ENCODE measurements at regions not wholly inside any gene's neighbourhood (a gene's known extent, or its start where the extent isn't known, plus 50 kb on each side); places are given as distances from the start of the nearest gene placed in this dataset.

DNA sequence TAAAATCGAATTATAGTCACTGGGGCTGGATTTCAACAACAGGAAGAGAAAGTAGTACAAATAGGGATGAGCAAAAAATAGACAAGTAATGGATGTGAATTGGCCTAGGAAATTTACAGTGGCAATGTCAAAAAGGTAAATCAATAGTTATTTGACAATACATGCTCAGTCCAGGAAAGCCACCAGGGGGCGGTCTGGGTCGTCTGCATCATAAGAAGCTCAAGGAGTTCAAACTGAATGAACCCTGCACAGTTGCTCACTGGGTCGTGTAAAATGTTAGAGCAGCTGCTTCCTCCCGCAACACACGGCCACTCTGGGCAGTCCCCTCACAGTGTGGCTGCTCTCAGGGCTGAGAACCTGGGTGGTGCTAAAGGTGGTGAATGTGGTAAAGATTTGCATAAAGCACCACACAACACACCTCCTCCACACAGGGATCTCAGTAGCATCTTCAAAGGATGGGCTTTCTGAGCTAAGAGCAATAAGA is 85.9 kb downstream of the ZNF280B start:
- peak; percentile 42 for DNase-seq

DNA sequence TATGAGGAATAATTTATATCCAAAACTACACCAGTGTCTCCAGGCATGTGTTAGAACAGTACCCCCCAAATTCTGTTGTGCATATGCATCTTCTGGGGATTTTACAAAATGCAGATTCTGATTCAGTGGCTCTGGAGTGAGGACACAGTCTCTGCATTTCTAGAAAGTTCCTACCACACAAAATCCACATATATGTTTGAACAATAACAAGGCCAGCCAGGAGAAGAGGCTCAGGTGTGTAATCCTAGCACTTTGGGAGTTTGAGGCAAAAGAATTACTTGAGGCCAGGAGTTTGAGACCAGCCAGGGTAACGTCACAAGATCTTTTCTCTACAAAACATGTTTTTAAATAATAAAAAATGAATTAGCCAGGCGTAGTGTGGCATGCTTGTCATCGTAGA is 84.9 kb downstream of the ZNF280B start:
- no peak for DNase-seq

DNA sequence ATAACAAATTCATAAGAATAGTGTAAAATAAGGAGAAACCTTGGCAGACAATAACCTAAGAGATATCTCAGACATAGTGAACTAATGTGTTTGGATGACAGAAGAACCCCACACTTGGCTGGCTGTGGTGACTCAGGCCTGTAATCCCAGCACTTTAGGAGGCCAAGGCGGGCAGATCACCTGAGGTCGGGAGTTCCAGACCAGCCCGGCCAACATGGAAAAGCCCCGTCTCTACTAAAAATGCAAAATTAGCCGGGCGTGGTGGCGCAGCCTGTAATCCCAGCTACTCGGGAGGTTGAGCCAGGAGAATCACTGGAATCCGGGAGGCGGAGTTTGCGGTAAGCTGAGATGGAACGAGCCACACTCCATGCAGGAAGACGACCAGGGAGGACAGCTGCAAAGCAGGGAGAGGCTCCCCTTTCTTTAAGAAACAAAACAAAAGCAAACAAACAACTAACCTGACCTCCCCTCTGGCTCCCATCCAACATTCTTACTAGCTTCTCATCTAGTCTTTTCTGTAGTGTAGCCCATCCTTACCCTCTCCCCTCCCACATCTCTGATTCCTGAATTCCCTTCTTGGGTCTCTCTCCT is 84.2 kb downstream of the ZNF280B start:
- DNase-seq, result no peak

DNA sequence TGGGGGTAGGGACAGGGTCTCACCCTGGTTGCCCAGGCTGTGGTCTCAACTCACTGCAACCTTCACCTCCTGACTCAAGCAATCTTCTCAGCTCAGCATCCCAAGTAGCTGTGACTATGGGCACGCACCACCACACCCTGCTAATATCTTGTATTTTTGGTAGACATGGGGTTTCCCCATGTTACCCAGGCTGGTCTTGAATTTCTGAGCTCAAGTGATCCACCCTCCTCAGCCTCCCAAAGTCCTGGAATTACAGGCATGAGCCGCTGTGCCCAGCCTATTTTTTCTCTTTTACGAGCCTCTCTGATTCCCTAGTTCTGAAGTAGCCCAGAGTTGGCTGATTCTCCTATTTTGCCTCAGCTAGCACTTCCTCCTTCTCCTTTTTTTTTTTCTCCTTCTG is 83.6 kb downstream of the ZNF280B start:
- DNase-seq, result no peak

DNA sequence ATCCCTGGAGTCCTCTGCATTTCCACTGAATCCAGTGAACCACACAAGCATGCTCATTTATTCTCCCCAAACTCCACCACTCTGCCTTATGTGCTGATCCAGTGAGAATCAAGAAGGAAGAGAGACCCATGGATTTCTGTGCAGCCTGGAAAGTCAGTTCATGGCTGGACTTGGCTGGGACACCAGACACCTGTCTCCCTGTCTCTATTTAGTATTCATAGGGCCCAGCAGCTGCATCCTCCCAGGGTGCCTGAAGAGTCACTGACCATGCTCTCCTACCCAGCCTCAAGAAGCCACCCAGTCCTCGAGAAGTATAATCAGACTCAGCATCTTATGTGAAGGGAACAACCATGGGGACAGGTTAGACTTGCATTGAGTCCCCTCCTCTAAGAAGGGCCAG is 83.2 kb downstream of the ZNF280B start:
- no peak for DNase-seq

DNA sequence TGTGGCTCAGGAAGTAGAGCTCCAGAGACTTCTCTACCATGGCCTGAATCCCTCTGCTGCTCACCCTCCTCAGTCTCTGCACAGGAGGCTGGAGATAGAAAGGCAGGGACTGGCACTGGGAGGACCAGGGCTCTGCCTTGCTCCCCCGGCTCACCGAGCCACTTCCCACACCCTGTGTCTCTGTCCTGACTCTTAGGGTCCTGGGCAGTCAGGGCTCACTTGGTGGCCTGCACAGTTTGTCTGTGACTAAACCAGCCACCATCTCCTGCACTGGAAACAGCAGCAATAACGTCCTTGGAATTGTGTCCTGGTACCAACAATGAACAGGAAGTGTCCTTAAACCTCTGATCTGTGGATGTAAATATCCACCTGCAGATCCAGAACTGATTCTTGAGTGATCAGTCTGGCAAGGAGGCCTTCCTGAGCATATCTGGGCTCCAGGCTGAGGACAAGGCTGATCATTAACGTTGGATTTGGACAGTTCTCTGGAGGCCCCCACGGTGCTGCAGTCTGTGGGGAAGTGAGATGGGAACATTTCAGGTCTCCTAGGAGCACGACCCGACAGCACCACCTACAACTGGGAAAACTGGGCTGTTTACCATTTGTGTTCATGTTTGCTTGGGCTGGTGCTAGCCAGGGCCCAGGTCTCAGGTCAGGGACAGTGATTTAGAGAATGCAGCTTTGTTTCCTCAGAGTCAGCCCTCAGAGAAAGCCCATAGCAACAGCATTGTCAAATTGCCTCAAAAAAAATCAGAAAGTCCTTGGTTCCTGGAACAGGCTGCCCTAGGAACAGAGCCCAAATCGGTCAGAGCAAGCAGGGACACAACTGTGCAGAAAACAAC is 82.5 kb downstream of the ZNF280B start:
- DNase-seq, result no peak

DNA sequence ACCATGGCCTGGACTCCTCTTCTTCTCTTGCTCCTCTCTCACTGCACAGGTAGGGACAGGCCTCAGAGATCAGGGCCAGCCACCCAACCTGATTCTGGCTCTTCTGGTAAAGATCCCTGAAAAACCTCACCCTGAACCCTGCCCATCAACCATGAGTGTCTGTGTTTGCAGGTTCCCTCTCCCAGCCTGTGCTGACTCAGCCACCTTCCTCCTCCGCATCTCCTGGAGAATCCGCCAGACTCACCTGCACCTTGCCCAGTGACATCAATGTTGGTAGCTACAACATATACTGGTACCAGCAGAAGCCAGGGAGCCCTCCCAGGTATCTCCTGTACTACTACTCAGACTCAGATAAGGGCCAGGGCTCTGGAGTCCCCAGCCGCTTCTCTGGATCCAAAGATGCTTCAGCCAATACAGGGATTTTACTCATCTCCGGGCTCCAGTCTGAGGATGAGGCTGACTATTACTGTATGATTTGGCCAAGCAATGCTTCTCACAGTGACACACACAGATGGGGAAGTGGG is 80.9 kb downstream of the ZNF280B start:
- no peak for DNase-seq

DNA sequence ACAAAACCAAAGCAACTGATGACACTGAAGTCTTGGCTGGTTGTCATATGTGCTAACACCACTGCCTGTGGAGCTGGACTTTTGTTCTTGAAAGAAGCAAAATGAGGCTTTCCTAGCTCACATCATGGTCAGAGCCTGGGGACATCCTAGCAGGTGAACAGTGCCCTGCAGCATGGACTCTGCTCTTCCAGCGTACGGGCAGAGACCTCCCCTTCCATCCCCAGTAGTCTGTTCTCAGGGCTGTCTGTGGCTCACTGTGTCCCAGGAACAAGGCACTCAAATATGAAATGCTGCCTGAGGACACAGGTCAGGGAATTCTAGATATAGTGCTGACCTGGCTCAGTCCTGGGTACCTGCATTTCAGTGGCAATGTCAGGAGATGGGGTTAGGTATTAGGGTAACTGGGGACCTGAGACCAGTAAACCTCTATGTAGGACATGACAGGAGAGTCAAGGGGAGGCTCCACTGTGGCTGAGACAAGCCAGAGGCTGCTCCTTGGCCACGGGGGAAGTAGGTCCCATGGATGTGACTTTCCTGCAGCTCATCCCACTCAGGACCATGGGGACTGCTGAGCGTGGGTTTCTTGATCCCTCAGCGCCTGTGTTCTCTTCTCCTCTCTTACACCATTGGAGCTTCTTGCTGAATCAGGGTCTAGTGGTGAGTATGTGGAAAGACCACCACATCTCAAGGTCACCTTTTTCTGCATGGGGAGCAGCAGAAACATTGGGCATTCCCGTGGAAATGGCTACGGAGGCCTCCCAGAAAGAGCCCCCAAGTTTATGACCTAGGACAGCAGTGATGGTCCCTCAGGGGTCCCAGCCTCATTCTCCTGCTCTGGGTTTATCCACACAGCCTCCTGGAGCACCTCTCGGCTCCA is 80.1 kb downstream of the ZNF280B start:
- DNase-seq, result no peak

DNA sequence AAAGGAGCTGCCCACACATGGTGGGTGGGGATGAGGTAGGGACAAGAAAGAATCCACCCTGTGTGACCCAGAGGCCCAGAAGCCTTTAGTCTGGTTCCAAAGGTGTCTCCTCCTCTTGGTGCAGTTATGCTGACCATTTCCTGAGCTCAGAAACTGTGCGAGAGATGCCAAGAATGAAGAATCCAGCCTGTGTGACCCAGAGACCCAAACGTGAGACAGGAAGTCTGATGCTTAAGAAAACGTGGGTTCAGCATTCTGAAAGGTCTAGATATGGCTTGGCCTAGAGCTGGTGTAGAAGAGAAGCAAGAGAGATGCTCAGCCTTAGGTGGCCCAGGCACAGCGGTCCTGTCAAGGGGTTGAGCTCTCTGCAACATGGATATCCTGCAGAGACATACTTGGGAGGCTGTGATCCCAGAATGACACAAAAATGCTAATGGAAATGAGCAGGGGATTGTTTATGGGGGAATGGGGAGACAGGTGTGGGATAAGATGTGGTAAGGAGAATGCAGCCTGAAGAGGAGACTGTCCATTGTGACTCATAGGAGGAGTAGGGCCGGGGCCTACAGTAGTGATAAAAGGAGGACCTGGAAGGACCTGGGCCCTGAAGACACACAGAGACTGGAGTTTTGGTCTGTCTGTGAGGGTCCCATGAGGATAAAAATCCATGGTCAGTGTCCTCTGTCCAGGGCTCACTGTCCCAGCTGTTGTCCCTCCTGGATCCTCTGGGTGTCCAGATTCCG is 79.0 kb downstream of the ZNF280B start:
- no peak for DNase-seq

DNA sequence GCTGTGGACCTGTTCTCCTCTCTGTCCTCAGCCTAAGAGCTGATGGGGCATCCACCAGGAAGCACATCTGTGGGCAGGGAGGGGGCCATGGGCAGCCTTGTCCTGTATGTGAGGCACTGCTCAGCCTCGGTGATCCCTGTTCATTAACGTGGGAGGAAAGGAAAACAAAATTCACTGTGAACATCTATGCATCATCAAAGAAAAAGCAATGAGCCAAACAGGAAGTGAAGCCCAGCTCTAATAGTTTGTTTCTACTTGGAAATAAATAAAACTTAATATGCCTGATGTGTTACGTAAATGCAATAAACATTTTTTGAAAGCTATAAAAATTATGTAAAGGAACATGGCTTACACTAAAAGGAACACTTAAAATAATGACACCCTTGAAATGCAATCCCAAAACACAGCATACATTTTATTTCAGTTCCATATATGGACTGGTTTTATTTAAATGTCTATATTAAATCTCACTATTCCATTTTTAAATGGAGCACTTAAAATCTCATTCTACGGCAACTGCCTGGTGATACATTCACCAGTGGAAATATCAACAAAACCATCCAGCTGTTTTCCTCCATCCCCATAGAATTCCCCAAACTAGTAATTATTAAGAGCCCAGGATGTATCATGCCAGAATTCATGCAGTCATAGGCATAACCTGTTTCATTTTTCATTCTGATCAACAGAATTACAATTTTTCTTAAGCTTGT is 78.3 kb downstream of the ZNF280B start:
- DNase-seq, result no peak

DNA sequence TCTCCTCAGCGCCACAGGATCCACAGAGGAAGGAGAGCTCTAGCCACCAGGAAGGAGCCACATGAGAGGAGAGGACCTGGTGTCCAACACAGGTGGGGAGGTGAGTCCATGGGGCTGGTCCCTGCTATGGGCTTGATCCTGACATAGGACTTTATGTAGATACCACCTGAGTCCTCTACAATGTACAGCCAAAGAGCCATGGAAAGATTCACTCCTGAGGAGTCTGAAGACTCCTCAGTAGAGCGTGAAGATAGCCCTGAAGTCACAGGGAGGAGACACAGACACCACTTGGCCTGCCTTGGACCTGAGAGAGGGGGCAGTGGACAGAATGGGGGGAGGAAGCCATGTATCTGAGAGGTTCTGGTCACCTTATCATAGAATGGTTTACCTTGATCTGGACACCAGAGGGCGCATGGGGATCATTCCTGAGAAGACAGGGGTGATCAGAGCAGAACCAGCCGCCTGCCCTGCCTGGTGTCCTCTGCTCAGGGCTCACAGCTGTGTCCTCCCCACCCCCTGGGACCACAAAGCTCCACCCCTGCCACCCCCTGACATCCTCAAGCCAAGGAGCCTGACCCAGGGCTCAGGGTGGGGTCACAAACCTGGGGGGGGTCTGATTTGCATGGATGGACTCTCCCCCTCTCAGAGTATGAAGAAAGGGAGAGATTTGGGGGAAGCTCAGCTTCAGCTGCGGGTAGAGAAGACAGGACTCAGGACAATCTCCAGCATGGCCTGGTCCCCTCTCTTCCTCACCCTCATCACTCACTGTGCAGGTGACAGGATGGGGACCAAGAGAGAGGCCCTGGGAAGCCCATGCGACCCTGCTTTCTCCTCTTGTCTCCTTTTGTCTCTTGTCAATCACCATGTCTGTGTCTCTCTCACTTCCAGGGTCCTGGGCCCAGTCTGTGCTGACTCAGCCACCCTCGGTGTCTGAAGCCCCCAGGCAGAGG is 77.0 kb downstream of the ZNF280B start:
- peak; percentile 39 for DNase-seq

DNA sequence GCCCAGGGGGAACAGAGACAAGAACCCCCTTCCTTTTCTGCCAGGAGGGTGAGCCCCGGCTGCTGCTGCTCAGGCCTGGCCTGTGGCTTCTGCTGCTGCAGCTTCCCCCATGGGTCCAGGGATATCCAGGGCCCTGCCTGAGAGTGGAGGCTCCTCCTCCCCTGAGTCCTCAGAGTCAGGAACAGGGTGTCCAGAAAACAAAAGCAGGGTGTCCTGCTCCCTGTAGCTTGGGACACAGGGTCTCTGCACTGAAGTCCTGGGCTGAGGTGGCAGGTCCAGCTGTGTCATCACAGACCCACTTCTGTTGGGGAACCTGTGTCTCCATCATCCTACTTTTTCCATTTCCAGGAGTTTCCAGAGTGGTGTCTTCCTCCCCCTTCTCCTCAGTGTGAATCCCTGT is 76.1 kb downstream of the ZNF280B start:
- DNase-seq, result no peak

DNA sequence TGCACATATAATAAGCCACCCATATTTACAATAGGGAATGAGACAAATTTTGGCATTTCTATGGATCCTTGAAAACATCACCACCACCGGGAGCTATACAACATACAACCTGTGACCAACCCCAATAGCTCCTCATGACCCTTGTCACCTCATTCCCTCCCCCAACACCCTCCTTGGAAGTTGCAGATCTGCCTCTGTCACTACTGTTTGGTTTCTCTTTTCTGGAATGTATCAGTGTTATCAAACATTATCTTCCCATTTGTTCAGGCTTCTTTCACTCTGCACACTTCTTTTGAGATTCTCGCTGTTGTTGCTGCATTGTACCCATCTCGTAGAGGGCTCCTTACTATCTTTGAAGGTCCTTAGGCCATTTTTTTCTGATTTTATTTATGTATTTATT is 75.6 kb downstream of the ZNF280B start:
- no peak for DNase-seq

DNA sequence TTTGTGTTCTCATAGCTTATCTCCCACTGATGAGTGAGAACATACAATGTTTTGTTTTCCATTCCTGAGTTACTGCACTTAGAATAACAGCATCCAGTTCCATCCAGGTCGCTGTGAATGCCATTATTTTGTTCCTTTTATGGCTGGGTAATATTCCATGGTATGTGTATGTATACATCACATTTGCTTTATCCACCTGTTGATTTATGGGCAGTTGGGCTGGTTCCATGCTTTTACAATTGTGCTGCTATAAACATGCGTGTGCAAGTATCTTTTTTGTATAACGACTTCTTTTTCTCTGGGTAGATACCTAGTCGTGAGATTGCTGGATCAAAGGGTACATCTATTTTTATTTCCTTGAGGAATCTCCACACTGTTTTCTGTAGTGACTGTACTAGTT is 74.8 kb downstream of the ZNF280B start:
- DNase-seq, result no peak
